ENCODE measurements at regions not wholly inside any gene's neighbourhood (a gene's known extent, or its start where the extent isn't known, plus 50 kb on each side); places are given as distances from the start of the nearest gene placed in this dataset.
A peak's percentile ranks its signal among the peaks of the same experiment; 100 is the strongest.

DNA sequence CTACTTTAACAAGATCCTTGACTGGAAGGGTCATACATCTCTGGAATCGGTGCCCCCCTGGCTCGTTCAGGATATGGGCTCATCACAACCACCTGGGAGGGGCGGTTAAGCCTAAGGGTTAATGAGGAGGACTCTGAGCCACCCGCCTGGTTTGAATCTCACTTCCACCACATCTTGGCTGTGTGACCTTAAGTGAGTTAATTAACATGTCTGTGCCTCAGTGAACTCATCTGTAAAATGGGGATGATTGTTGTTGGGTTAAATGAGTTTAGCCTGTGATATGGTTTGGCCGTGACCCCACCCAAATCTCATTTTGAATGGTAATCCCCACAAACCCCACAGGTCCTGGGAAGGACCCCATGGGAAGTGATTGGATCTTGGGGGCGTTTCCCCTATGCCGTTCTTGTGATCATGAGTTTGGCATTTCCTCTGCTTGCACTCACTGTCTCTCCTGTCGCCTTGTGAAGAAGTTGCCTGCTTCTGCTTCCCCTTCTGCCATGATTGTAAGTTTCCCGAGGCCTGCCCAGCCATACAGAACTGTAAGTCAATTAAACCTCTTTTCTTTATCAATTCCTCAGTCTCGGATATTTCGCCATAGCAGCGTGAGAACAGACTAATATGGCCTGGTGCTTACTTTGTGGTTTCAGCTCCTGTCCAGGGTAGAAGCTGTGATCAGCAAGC is 214.0 kb upstream of the CIBAR2 start:
- peaks cover 0 to 26% (median 0%) of the 10 kb centered on the region in 9 donors for H3K27me3 ChIP-seq
- 83 to 89% (median 86%) methylated on average over 11 to 12 of the region's 12 CpGs for WGBS, 4 donors
- DNase-seq (no peak), ATAC-seq (no peak)
- H3K27ac ChIP-seq = no peak overlapping the region
- no peaks in the 10 kb centered on the region for H3K36me3 ChIP-seq
- H3K9me3 ChIP-seq = no peaks in the 10 kb centered on the region
- H3K4me3 ChIP-seq = no peak overlapping the region
- H3K4me1 ChIP-seq = peaks cover 0 to 55% (median 44%) of the 10 kb centered on the region in 12 donors
- intact Hi-C loops (cut with DNase I) = no loop called here
- TF ChIP-seq, protein P1, sequence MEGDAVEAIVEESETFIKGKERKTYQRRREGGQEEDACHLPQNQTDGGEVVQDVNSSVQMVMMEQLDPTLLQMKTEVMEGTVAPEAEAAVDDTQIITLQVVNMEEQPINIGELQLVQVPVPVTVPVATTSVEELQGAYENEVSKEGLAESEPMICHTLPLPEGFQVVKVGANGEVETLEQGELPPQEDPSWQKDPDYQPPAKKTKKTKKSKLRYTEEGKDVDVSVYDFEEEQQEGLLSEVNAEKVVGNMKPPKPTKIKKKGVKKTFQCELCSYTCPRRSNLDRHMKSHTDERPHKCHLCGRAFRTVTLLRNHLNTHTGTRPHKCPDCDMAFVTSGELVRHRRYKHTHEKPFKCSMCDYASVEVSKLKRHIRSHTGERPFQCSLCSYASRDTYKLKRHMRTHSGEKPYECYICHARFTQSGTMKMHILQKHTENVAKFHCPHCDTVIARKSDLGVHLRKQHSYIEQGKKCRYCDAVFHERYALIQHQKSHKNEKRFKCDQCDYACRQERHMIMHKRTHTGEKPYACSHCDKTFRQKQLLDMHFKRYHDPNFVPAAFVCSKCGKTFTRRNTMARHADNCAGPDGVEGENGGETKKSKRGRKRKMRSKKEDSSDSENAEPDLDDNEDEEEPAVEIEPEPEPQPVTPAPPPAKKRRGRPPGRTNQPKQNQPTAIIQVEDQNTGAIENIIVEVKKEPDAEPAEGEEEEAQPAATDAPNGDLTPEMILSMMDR (IDR thresholded peaks at IDR 0.05) = no peak
- TF ChIP-seq POLR2A (IDR thresholded peaks at IDR 0.05) = no peak

DNA sequence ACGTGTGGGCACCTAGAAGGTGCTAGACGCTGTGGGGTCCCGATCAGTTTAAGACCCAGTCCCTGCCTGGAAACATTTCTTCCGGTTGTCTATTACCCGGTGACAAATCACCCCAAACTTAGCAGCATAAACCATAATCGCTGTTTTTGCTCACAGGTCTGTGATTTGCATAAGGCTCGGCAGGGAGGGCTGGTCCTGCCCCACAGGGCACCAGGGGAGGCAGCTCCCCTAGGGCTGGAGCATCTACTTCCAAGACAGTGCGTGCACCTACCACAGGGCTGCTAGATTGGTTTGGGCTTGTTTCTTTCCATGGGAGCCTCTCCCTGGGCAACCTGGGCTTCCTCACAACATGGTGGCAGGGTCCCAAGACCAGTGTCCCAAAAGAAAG is 214.5 kb upstream of the CIBAR2 start:
- ATAC-seq = no peak
- no peaks in the 10 kb centered on the region for H3K9me3 ChIP-seq
- intact Hi-C loops (cut with DNase I) = no loop called here
- peaks cover 0 to 50% (median 38%) of the 10 kb centered on the region in 12 donors for H3K4me1 ChIP-seq
- H3K27ac ChIP-seq = no peak overlapping the region
- TF ChIP-seq, protein P1 (IDR thresholded peaks at IDR 0.05) = no peak
- no peak for TF ChIP-seq POLR2A (IDR thresholded peaks at IDR 0.05)
- no peaks in the 10 kb centered on the region for H3K36me3 ChIP-seq
- peaks cover 0 to 26% (median 0%) of the 10 kb centered on the region in 9 donors for H3K27me3 ChIP-seq
- H3K4me3 ChIP-seq = no peak overlapping the region
- no peak for DNase-seq
- 91 to 98% (median 94%) methylated on average over 7 to 8 of the region's 8 CpGs for WGBS, 4 donors

DNA sequence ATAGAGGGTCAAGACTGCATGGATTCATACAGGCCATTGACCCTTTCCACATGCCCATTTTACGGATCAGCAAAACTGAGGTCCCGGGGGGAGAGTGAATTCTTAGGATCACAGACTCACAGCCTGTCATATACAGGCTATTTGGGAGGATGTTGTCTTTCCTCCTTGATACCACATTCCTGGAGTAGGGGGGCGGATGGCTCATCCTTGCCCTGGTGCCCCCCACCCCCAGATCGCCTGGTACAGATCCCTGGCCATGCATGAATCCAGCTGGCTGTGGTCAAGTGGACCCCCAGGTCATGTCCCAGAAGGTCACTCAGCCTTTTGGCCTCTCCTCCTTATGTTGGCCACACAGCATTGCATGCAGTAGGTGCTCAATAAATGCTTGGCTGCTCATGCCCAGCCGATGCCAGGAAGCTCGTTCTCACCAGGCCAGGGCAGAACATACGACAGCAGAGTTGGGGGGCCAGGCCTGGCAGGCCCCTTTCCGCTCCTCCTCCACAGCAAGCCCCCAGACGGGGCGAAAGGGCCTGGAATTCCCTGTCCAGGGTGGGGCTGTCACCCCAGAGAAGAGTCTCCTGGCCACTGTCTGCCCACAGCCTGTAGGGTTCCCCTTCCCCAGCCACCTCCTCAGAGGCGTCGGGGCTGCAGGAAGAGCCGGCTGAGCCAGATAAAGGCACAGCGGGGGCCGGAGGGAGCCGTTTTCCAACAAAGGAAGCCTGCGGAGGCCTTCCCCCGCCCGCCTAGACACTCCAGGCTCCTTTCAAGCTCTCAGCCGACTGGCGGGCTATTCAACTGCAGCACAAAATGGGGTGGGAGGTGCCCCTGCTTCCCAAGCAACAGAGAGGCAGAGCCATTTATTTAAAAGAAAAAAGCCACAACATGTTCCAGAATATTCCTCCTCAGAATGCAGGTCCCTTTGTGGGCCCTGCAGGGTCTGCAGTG is 215.7 kb upstream of the CIBAR2 start:
- Histone ChIP-seq H3K9me3 (no peaks in the 10 kb centered on the region), H3K27ac (peak overlapping the region in 2 of 12 donors; percentile 22 to 24), H3K4me1 (peaks cover 0 to 38% (median 26%) of the 10 kb centered on the region in 12 donors), H3K27me3 (peaks cover 0 to 26% (median 0%) of the 10 kb centered on the region in 9 donors), H3K4me3 (no peak overlapping the region), H3K36me3 (no peaks in the 10 kb centered on the region)
- intact Hi-C loops (cut with DNase I) = no loop called here
- no peak for TF ChIP-seq POLR2A (IDR thresholded peaks at IDR 0.05)
- TF ChIP-seq, protein P1 (IDR thresholded peaks at IDR 0.05) = no peak
- WGBS, 4 donors = 49 to 84% (median 55%) methylated on average over 16 to 21 of the region's 21 CpGs
- peak in 4 of 5 donors; percentile 54 to 67 (median 62) for DNase-seq
- peak in 3 of 4 donors; percentile 29 to 77 (median 55) for ATAC-seq

DNA sequence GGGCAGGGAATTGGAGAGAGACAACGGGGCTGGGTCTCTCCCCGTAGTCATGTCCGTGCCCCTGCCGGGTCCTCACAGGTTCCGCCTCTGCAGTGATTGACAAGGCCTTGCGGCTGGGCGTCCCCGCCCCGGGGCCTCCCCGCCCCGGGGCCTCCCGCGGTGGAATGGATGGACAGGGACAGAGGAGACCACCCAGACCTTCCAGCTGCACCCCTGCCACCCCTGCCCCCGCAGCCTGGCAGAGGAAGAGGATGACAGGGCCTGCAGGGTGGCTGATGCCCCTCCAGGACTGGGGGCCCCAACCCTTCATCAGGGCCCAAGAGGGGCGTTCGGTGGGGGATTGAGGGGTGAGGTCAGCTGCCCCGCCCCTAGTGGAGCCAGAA is 216.4 kb upstream of the CIBAR2 start:
- no peaks in the 10 kb centered on the region for H3K36me3 ChIP-seq
- WGBS, 4 donors = 41 to 65% (median 52%) methylated on average over 6 to 17 of the region's 17 CpGs
- H3K27ac ChIP-seq = peak overlapping the region in 1 of 12 donors; percentile 24
- DNase-seq = peak in 1 of 5 donors; percentile 53
- no peak for ATAC-seq
- peaks cover 0 to 26% (median 0%) of the 10 kb centered on the region in 9 donors for H3K27me3 ChIP-seq
- H3K4me3 ChIP-seq = no peak overlapping the region
- H3K4me1 ChIP-seq = peaks cover 0 to 35% (median 21%) of the 10 kb centered on the region in 12 donors
- intact Hi-C loops (cut with DNase I) = no loop called here
- no peaks in the 10 kb centered on the region for H3K9me3 ChIP-seq
- no peak for TF ChIP-seq POLR2A (IDR thresholded peaks at IDR 0.05)
- TF ChIP-seq, protein P1 (IDR thresholded peaks at IDR 0.05) = no peak

Measured in heart left ventricle (tissue), 16 donors.